ENCODE measurements at regions not wholly inside any gene's neighbourhood (a gene's known extent, or its start where the extent isn't known, plus 50 kb on each side); places are given as distances from the start of the nearest gene placed in this dataset.
A peak's percentile ranks its signal among the peaks of the same experiment; 100 is the strongest.
"Not testable (repeated sequence)": the region's sequence is repeated elsewhere in the genome, so short reads cannot be mapped to it uniquely, and the experiment has no call there.

DNA sequence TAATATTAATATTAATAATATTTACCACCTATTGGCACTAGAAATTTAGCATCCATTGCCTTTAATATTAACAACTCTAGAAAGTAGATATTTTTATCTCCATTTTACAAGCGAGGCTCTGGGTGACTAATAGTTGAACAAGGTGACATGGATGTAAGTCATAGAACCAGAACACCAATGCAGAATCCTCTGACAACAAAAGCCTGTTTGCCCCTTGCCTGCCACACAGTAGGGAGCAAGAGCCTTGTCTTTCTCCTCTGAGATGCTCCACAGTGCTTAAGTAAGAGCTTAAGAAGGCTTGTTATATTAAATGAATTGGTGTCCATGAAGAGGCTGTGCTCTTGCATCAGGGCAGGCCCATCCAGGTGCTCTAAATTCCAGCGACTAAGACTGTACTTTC lies 51.2 kb upstream of the LBX1 start:
- Histone ChIP-seq H3K9me3 (no peaks in the 10 kb centered on the region), H3K36me3 (no peaks in the 10 kb centered on the region), H3K27me3 (peaks cover 39% of the 10 kb centered on the region), H3K27ac (no peak overlapping the region), H3K4me3 (no peak overlapping the region), H3K4me1 (peaks cover 0 to 10% (median 3%) of the 10 kb centered on the region in 3 donors)
- no peak for ATAC-seq
- TF ChIP-seq POLR2AphosphoS5 (IDR thresholded peaks at IDR 0.05), result no peak
- TF ChIP-seq POLR2A (IDR thresholded peaks at IDR 0.05), result no peak
- TF ChIP-seq EP300 (IDR thresholded peaks at IDR 0.05), result no peak
- TF ChIP-seq, protein P1, sequence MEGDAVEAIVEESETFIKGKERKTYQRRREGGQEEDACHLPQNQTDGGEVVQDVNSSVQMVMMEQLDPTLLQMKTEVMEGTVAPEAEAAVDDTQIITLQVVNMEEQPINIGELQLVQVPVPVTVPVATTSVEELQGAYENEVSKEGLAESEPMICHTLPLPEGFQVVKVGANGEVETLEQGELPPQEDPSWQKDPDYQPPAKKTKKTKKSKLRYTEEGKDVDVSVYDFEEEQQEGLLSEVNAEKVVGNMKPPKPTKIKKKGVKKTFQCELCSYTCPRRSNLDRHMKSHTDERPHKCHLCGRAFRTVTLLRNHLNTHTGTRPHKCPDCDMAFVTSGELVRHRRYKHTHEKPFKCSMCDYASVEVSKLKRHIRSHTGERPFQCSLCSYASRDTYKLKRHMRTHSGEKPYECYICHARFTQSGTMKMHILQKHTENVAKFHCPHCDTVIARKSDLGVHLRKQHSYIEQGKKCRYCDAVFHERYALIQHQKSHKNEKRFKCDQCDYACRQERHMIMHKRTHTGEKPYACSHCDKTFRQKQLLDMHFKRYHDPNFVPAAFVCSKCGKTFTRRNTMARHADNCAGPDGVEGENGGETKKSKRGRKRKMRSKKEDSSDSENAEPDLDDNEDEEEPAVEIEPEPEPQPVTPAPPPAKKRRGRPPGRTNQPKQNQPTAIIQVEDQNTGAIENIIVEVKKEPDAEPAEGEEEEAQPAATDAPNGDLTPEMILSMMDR (IDR thresholded peaks at IDR 0.05), result no peak
- WGBS, 2 donors (ENCODE audit: low coverage in 1 of 2), result 70 to 81% methylated on average over 2 of the region's 2 CpGs

DNA sequence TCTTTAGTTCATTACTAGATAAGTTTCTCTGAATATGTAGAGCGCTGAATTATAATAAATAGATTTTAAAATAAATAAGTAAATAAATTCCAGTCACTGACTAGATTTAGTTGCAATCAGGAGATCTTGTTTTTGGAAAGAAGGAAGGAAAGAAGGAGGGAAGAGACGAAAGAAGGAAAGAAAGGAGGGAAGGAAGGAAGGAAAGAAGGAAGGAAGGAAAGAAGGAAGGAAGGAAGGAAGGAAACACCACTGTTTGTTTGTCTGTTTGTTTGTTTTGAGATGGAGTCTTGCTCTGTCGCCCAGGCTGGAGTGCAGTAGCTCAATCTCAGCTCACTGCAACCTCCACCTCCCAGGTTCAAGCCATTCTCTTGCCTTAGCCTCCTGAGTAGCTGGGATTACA lies 51.7 kb upstream of the LBX1 start:
- not testable (repeated sequence) for H3K4me3 ChIP-seq, H3K27ac ChIP-seq, H3K36me3 ChIP-seq, ATAC-seq, H3K9me3 ChIP-seq
- Histone ChIP-seq H3K4me1 (peaks cover 0 to 10% (median 3%) of the 10 kb centered on the region in 3 donors), H3K27me3 (peaks cover 43% of the 10 kb centered on the region)
- WGBS, 2 donors (ENCODE audit: low coverage in 1 of 2), result 91% methylated on average over 3 of the region's 3 CpGs; no CpG with 5 or more reads in 1 of the 2 donors

DNA sequence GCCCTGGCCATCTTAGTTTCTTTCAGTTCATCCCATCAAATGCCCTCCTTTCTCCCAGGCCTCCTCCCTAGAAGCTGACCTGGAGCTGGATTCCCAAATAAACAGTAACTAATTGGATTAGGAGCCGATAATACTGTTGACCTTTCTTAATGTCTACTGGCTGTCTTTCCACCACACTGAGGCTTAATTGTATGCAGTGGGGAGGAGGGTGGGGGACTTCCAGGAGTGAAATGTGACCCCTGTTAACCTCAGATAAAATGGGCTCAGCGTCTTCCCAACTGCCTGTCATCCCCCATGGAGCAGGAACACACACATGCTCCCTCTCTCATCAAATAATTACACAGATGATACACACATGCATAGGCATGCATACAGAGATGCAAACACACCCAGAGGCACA lies 53.7 kb upstream of the LBX1 start:
- H3K27me3 ChIP-seq, result peaks cover 63% of the 10 kb centered on the region
- TF ChIP-seq, protein P1 (IDR thresholded peaks at IDR 0.05), result no peak
- TF ChIP-seq EP300 (IDR thresholded peaks at IDR 0.05) (no peak), POLR2A (IDR thresholded peaks at IDR 0.05) (no peak), POLR2AphosphoS5 (IDR thresholded peaks at IDR 0.05) (no peak)
- no peak overlapping the region for H3K27ac ChIP-seq
- peaks cover 0 to 10% (median 3%) of the 10 kb centered on the region in 3 donors for H3K4me1 ChIP-seq
- WGBS, 2 donors (ENCODE audit: low coverage in 1 of 2), result 67 to 83% methylated on average over 2 of the region's 2 CpGs
- no peaks in the 10 kb centered on the region for H3K9me3 ChIP-seq
- ATAC-seq, result no peak
- no peaks in the 10 kb centered on the region for H3K36me3 ChIP-seq
- no peak overlapping the region for H3K4me3 ChIP-seq

DNA sequence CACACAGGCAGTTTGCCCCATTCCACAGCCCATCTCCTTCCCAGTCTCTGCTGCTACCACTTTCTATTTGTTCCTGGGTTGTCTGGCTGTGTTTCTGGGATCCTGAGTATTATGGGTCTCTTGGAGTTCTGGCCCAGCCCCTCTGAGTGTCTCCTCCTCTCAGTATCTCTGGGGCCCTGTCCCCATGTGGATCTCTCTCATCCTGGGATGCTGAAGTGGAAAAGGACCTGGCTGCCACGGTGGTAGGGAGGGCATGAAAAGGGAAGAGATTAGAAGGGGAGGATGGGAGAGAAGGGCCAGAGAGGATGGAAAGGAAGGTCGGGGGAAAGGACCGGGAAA lies 54.5 kb upstream of the LBX1 start:
- 5 to 8% methylated on average over 2 of the region's 3 CpGs for WGBS, 2 donors (ENCODE audit: low coverage in 1 of 2)
- Histone ChIP-seq H3K27ac (no peak overlapping the region), H3K36me3 (no peaks in the 10 kb centered on the region), H3K4me3 (peak overlapping the region in 1 of 2 donors; percentile 31), H3K27me3 (peaks cover 71% of the 10 kb centered on the region), H3K4me1 (peaks cover 0 to 10% (median 3%) of the 10 kb centered on the region in 3 donors), H3K9me3 (no peaks in the 10 kb centered on the region)
- TF ChIP-seq, protein P1 (IDR thresholded peaks at IDR 0.05), result no peak
- TF ChIP-seq POLR2AphosphoS5 (IDR thresholded peaks at IDR 0.05), result no peak
- no peak for TF ChIP-seq EP300 (IDR thresholded peaks at IDR 0.05)
- no peak for TF ChIP-seq POLR2A (IDR thresholded peaks at IDR 0.05)
- ATAC-seq, result no peak

DNA sequence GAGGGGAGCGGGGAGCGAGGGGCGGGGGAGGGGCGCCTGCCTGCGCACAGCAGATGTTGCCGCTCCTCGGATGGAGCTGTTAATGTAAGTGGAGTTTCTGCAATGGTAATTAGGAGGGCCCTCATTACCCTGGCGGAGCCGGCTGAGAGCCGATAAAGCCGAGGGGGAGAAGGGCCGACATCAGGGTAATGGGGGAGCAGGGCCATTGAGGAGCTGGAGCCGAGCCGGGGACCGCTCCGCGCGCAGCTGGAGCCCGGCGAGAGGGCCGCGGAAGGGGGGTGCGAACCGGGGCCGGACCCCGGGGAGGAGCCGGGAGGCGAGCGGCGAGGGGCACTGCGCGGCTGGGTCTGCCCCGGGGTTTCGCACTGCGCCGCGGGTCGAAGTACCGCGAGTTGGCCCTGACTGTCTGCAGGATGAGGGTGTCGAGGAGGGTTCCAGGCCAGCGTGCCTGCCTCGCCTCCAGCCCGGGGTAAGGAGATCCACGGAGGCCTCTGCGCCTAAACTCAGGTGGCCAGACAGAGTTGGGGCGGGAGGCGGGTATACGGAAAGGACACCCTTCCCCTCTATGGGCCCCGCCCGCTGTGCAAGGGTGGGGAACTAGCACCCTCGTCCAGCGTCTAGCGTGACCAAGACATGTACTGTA lies 55.0 kb upstream of the LBX1 start:
- ATAC-seq, result no peak
- no peaks in the 10 kb centered on the region for H3K9me3 ChIP-seq
- no peak overlapping the region for H3K27ac ChIP-seq
- TF ChIP-seq POLR2AphosphoS5 (IDR thresholded peaks at IDR 0.05) (no peak), EP300 (IDR thresholded peaks at IDR 0.05) (no peak), POLR2A (IDR thresholded peaks at IDR 0.05) (no peak)
- TF ChIP-seq, protein P1 (IDR thresholded peaks at IDR 0.05), result no peak
- 7 to 8% methylated on average over 5 to 7 of the region's 54 CpGs for whole genome bisulfite sequencing, 2 donors (ENCODE audit: low coverage in 1 of 2)
- peaks cover 74% of the 10 kb centered on the region for H3K27me3 ChIP-seq
- peak overlapping the region in 1 of 2 donors; percentile 31 for H3K4me3 ChIP-seq
- peaks cover 0 to 10% (median 3%) of the 10 kb centered on the region in 3 donors for H3K4me1 ChIP-seq
- H3K36me3 ChIP-seq, result no peaks in the 10 kb centered on the region

All from gastroesophageal sphincter (tissue), 4 donors.